HepG2 (cell line): ENCODE measurements at regions not wholly inside any gene's neighbourhood (a gene's known extent, or its start where the extent isn't known, plus 50 kb on each side); places are given as distances from the start of the nearest gene placed in this dataset.

Experiments used
- ATAC-seq: fragments of 200-7000 bp; cut with Tn5 transposase; 3 replicates; pipeline ENCODE4 v1.9.1; 2020; ENCODE audit warnings: mild to moderate bottlenecking, moderate library complexity
- BruUV-seq: library from RNA; stranded (reverse); fragments of 400-500 nt; replicated peaks from 2 replicates; lab custom pipeline; 2021; lab: Mats Ljungman, UMichigan
- CTCF ChIA-PET: fragments of 300-600 bp; formaldehyde crosslinking; extraction: SDS; loops from one replicate; lab custom pipeline; 2021; ENCODE audit warnings: low total read pairs, inconsistent platforms, low intra/inter-chr PET ratio; lab: Yijun Ruan, JAX
- POLR2A ChIA-PET: fragments of 350-600 bp; sonication (Branson Sonifier 250); formaldehyde crosslinking; loops from one replicate; lab custom pipeline; 2020; ENCODE audit warnings: antibody characterized with exemption, inconsistent platforms; lab: Yijun Ruan, JAX
- DNase-seq: peaks from one replicate; pipeline ENCODE4 v3.0.0-alpha.2; 2015; ENCODE audit warnings: low spot score
- FAIRE-seq: peaks from 3 replicates; lab custom pipeline; 2011; peaks lifted over from hg19 to GRCh38; lab: Jason Lieb, UNC
- H2AFZ ChIP-seq: one replicate; pipeline ENCODE4 v1.6.1; 2011; ENCODE audit warnings: low read length, inconsistent platforms
- H3K27ac ChIP-seq: fragments of 300-600 bp; 3 replicates; pipeline ENCODE4 v1.8.0; 2011; ENCODE audit warnings: mixed run types, mild to moderate bottlenecking, mixed read lengths, low read length, inconsistent platforms; ENCODE audit not compliant: insufficient read depth; ENCODE audit errors: extremely low read length
- H3K27me3 ChIP-seq, 2 experiments: fragments of 200-600 bp in 1 of 2; 2 replicates in 1 of 2; 3 replicates in 1 of 2; pipeline versions ENCODE4 v1.6.0 to v1.8.0; 2011; ENCODE audit warnings: low read length in 2 of 2, mild to moderate bottlenecking in 2 of 2, moderate library complexity in 2 of 2, inconsistent platforms in 1 of 2; ENCODE audit not compliant: insufficient read depth in 2 of 2, control insufficient read depth in 1 of 2
- H3K36me3 ChIP-seq, 2 experiments: fragments of 200-600 bp in 1 of 2; replicated peaks in 1 of 2; 2 replicates in 1 of 2; 3 replicates in 1 of 2; pipeline versions ENCODE4 v1.5.1 to v1.8.0; 2011; ENCODE audit warnings: low read length in 2 of 2, inconsistent platforms in 1 of 2; ENCODE audit not compliant: insufficient read depth in 2 of 2, control insufficient read depth in 1 of 2
- H3K4me1 ChIP-seq: 2 replicates; pipeline ENCODE4 v1.5.1; 2012; ENCODE audit warnings: low read length, inconsistent platforms; ENCODE audit not compliant: insufficient read depth
- H3K4me2 ChIP-seq: 2 replicates; pipeline ENCODE4 v1.6.0; 2011; ENCODE audit warnings: low read depth, low read length, inconsistent platforms
- H3K4me3 ChIP-seq, 3 experiments: fragments of 200-600 bp in 1 of 3; sonication (generic), shearing (Covaris generic) in 1 of 3; replicated peaks in 1 of 3; 2 replicates each; pipeline ENCODE4 v1.5.1; 2011 to 2016; ENCODE audit warnings: low read length in 3 of 3, inconsistent platforms in 2 of 3, low read depth in 2 of 3, mild to moderate bottlenecking in 2 of 3, control low read depth in 1 of 3, mixed read lengths in 1 of 3; ENCODE audit not compliant: insufficient read depth in 1 of 3
- H3K79me2 ChIP-seq: one replicate; pipeline ENCODE4 v1.6.1; 2011; ENCODE audit warnings: low read length, inconsistent platforms; ENCODE audit not compliant: insufficient read depth
- H3K9ac ChIP-seq: 2 replicates; pipeline ENCODE4 v1.6.0; 2011; ENCODE audit warnings: mild to moderate bottlenecking, low read depth, low read length, inconsistent platforms; ENCODE audit not compliant: insufficient read depth
- H3K9me3 ChIP-seq: 2 replicates; pipeline ENCODE4 v1.5.1; 2012; ENCODE audit warnings: mild to moderate bottlenecking, low read length
- H4K20me1 ChIP-seq: 2 replicates; pipeline ENCODE4 v1.6.0; 2011; ENCODE audit warnings: inconsistent platforms, mild to moderate bottlenecking, low read length, moderate library complexity; ENCODE audit not compliant: insufficient read depth
- ARID2 ChIP-seq: sonication (generic); formaldehyde crosslinking; IDR thresholded peaks from 2 replicates; pipeline ENCODE4 v1.8.1; 2022; ENCODE audit warnings: mild to moderate bottlenecking, missing genetic modification reagents, borderline replicate concordance
- DMAP1 ChIP-seq: IDR thresholded peaks from 2 replicates; pipeline ENCODE4 v1.6.1; 2016
- MAFF ChIP-seq: IDR thresholded peaks from 2 replicates; pipeline ENCODE4 v1.6.1; 2011; ENCODE audit warnings: low read depth, low read length, improper control_type of control experiment
- NFE2L1 ChIP-seq: sonication (generic); formaldehyde crosslinking; IDR thresholded peaks from 2 replicates; pipeline ENCODE4 v1.4.0; 2020; ENCODE audit warnings: missing genetic modification reagents, mild to moderate bottlenecking, borderline replicate concordance
- PAWR ChIP-seq: sonication (generic); formaldehyde crosslinking; IDR thresholded peaks from 2 replicates; pipeline ENCODE4 v1.4.0; 2020; ENCODE audit warnings: missing genetic modification reagents, mild to moderate bottlenecking, borderline replicate concordance
- PCBP1 ChIP-seq: fragments of 200-400 bp; formaldehyde crosslinking; IDR thresholded peaks from 2 replicates; pipeline ENCODE4 v1.6.1; 2017; ENCODE audit warnings: mild to moderate bottlenecking, low read depth, low read length, borderline replicate concordance
- RBM22 ChIP-seq: fragments of 200-400 bp; formaldehyde crosslinking; optimal IDR thresholded peaks from 2 replicates; pipeline ENCODE3; 2017; ENCODE audit warnings: mild to moderate bottlenecking, low read length, moderate library complexity
- SOX5 ChIP-seq: IDR thresholded peaks from 2 replicates; pipeline ENCODE4 v1.6.1; 2016; ENCODE audit warnings: borderline replicate concordance
- TERF1 ChIP-seq: sonication (generic); formaldehyde crosslinking; IDR thresholded peaks from 2 replicates; pipeline ENCODE4 v1.8.0; 2022; ENCODE audit warnings: mild to moderate bottlenecking, missing genetic modification reagents, moderate library complexity
- ZEB1 ChIP-seq: IDR thresholded peaks from 2 replicates; pipeline ENCODE4 v1.6.1; 2012; ENCODE audit warnings: mild to moderate bottlenecking, low read depth, inconsistent platforms; ENCODE audit not compliant: insufficient replicate concordance
- ZNF121 ChIP-seq: sonication (generic); formaldehyde crosslinking; IDR thresholded peaks from 2 replicates; pipeline ENCODE4 v1.5.0; 2020; ENCODE audit warnings: mild to moderate bottlenecking, missing genetic modification reagents
- ZNF138 ChIP-seq: sonication (generic); formaldehyde crosslinking; IDR thresholded peaks from 2 replicates; pipeline ENCODE4 v1.5.0; 2020; ENCODE audit warnings: mild to moderate bottlenecking, low read depth, missing genetic modification reagents
- ZNF253 ChIP-seq: sonication (generic); formaldehyde crosslinking; IDR thresholded peaks from 2 replicates; pipeline ENCODE4 v1.8.0; 2022; ENCODE audit warnings: mild to moderate bottlenecking, missing genetic modification reagents, borderline replicate concordance
- ZNF674 ChIP-seq: sonication (generic); formaldehyde crosslinking; IDR thresholded peaks from 2 replicates; pipeline ENCODE4 v1.5.0; 2020; ENCODE audit warnings: low read depth, mild to moderate bottlenecking, missing genetic modification reagents
- WGBS: methylation state at CpG from one replicate; pipeline ENCODE4 v1.1.6; 2017; ENCODE audit warnings: low lambda C conversion rate; 5-methylcytosine and 5-hydroxymethylcytosine counted together
- in situ Hi-C: cut with HindIII; loops from 2 replicates; pipeline ENCODE4 v1.10.0; 2017; ENCODE audit warnings: low pct_unique_long_range_greater_than_20kb; ENCODE audit not compliant: extremely low pct_ligation_motif_present
- intact Hi-C: fragments of 100-400 bp; cut with micrococcal nuclease; formaldehyde crosslinking; loops from one replicate; pipeline ENCODE4 v1.10.0; 2022; ENCODE audit not compliant: unreplicated experiment
- TF ChIP-seq, protein P1 (sequence below): sonication (generic); formaldehyde crosslinking; IDR thresholded peaks from 2 replicates; pipeline ENCODE4 v1.4.0; 2020; ENCODE audit warnings: missing genetic modification reagents, borderline replicate concordance

- intact Hi-C loops, result no loop called here
- H3K27ac ChIP-seq, result no peak overlapping the region
- no peak overlapping the region for H3K4me2 ChIP-seq
- H2AFZ ChIP-seq, result no peak overlapping the region
- DNase-seq, result no peak
- WGBS, result 39% methylated on average over 2 of the region's 2 CpGs
- H3K9me3 ChIP-seq, result no peaks in the 10 kb centered on the region
- no peaks in the 10 kb centered on the region for H3K79me2 ChIP-seq
- ATAC-seq, result no peak
- H4K20me1 ChIP-seq, result no peaks in the 10 kb centered on the region
- no peak overlapping the region for H3K4me3 ChIP-seq
- H3K9ac ChIP-seq, result no peak overlapping the region
- in situ Hi-C loops, result no loop called here
- no peak for FAIRE-seq
- TF ChIP-seq ZNF138 (CRISPR knock-in tag) (no peak), ZNF121 (CRISPR knock-in tag) (no peak), ARID2 (CRISPR knock-in tag) (no peak), PAWR (CRISPR knock-in tag) (no peak), MAFF (no peak), SOX5 (CRISPR knock-in tag) (no peak), ZNF253 (CRISPR knock-in tag) (no peak), ZEB1 (no peak), TERF1 (CRISPR knock-in tag) (no peak), ZNF674 (CRISPR knock-in tag) (no peak), DMAP1 (CRISPR knock-in tag) (no peak), RBM22 (no peak), NFE2L1 (CRISPR knock-in tag) (no peak), PCBP1 (no peak)
- TF ChIP-seq, protein P1, sequence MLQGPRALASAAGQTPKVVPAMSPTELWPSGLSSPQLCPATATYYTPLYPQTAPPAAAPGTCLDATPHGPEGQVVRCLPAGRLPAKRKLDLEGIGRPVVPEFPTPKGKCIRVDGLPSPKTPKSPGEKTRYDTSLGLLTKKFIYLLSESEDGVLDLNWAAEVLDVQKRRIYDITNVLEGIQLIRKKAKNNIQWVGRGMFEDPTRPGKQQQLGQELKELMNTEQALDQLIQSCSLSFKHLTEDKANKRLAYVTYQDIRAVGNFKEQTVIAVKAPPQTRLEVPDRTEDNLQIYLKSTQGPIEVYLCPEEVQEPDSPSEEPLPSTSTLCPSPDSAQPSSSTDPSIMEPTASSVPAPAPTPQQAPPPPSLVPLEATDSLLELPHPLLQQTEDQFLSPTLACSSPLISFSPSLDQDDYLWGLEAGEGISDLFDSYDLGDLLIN (CRISPR knock-in tag), result no peak
- TF ChIP-seq, all 625 proteins: peak for 0
- CTCF ChIA-PET, result no interaction called here
- POLR2A ChIA-PET, result no interaction called here
- Histone ChIP-seq H3K4me1 (no peaks in the 10 kb centered on the region), H3K27me3 (no peaks in the 10 kb centered on the region), H3K36me3 (no peaks in the 10 kb centered on the region)
- no TSS peak for BruUV-seq
Observed at GRCh38 chr16:64077242-64077641, 1044.6 kb downstream of the CDH11 start.
